NCI-H526 treated with DMSO at 0.1 percent for 48 hours (cell line): ENCODE measurements at regions not wholly inside any gene's neighbourhood (a gene's known extent, or its start where the extent isn't known, plus 50 kb on each side); places are given as distances from the start of the nearest gene placed in this dataset.

Source experiments
- DNase-seq: peaks from one replicate; lab custom pipeline; 2025; lab: John Stamatoyannopoulos, UW

DNA sequence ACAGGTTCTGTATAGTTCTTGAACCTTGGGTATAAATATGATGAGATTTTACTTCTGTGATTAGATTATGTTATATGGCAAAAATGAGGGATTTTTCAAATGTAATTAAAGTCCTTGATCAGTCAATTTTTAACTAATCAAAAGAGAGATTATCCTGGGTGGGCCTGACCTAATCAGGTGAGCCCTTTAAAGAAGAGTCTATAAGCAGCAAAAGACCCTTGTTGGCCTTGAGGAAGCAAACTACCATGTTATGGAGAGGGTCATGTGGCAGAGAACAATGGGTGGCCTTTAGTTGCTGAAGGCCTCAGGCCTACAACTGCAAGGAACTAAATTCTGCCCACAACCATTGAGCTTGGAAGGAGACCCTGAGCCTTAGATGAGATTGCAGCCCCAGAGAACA is 102.5 kb upstream of the RIPOR2 start:
- no peak for DNase-seq

DNA sequence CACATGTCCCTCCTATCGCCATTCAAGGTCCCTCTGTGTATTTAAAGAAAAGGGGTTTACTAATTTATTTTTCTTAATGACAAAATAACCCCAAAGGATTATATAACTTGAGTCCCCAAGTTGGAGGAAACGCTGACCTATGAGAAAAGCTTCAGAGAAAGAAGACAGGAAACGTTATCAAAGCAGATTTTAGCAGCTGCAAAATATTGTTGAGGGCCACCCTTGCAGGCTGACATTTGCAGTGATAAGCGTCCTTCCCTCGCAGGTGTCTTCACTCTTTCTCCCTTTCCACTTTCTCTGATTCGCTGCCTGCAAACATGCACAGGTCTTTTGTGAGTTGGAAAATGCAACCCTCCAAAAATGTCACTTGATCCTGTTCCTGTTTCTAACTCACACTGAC is 103.2 kb upstream of the RIPOR2 start:
- DNase-seq, result peak; percentile 36

DNA sequence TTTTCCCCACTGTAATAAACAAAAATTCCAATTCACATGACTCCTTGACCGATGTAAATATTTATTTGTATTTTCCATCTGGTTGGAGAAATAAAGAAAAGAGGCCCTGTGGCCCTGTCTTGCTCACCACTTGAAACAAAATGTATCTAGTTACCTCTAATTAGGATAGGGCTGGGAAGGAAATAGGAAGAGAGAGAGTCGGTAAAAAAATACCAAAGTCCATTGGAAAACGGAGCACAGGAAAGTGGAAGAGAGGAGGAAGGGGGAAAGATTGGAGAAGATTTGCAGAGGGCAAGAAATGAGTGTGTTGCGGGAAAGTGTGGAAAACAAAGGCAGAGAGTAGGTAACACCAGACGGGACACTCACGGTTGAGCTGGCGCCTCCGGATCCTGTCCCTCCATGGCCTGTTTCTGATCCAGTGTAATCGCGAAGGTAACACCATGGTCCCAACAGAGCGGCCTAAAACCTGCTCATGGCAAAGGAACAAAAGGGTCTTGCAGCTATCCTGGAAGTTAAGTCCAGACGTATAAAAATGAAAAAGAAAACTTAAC is 105.8 kb upstream of the RIPOR2 start:
- DNase-seq, result peak; percentile 86

DNA sequence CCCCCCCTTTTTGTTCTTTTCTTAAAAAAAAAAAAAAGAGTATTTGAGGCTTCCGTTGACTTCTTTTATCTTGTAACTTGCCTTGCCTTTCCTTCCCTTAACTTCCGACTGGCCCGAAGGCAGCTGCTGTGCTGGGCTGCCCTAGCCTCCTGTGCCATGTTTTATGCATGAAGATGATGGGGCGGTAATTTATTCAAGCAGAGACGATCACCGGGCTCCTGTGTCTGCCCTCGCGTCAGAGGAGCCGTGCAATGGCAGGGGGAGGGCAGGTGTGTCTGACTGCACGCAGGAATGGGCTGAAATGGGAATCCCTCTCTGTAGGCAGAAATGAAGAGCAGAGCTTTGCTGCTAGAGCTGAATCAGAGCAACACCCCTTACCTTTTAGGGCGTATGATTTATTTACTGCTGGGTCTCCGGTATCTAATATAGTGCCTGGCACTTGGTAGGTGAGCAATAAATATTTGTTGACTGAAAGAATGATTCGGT is 106.3 kb upstream of the RIPOR2 start:
- peak; percentile 94 for DNase-seq

DNA sequence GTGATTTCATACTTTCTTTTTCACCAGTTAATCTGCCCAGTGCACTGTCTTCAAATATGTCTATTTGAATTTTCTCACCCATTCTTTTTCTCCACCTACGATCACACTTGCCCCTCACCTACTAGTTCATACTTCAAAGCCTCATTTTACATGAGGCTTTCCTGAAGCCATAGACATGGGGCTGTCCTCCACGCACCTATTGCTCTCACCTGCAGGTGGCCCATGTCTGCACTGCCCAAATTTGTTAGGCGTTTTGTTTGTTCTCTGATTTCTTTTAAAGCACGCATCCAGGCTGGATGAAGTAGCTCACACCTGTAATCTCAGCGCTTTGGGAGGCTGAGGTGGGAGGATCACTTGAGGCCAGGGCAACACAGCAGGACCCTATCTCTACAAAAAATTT is 106.8 kb upstream of the RIPOR2 start:
- peak; percentile 68 for DNase-seq

DNA sequence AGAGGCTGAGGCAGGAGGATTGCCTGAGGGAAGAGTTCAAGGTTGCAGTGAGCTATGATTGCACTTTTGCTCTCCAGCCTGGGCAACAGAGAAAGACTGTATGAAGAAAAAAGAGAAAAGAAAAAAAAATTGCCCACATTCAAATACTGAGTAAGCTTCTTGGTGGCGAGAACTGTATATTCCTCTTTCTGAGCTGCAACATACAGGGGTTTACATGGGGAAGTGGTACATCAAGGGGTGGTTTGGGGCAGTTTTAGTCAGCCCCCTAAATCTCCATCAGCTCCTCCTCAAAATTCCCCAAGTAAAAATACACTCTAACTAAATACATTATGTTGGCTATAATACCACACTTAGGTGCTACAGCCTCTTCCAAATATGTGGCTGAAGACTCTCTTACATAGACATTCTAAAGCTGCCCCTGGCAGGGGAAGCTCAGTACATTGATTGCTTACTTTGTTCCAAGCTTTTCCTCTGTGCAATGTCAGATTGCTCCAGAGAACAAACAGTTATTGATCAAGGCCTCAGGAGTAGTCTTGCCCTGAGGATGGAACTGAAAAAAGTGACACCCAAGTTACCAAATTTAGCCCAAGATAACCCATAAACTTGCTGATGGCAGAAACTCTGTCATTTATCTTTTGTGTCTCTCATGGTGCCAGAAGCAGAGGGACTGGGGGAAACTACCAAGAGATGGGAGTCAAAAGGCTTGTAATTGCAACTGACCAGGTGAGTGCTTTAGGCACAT is 107.4 kb upstream of the RIPOR2 start:
- no peak for DNase-seq

DNA sequence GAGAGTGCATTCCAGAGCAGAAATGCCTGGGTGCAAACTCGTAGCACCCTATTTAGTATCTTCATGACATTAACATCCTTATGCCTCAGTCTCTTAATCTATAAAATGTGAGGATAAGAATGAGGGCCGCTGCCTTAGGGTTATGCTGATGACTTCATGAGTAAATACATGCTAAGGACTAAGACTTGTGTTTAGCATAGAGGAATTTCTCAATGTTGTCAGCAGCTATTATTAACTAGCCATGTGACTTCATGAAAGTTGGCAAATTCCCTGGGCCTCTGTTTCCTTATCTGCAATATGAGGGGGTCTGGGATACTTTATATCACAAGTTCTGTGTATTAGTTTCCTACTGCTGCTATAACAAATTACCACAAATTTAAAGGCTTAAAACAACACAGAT is 108.1 kb upstream of the RIPOR2 start:
- DNase-seq, result no peak

DNA sequence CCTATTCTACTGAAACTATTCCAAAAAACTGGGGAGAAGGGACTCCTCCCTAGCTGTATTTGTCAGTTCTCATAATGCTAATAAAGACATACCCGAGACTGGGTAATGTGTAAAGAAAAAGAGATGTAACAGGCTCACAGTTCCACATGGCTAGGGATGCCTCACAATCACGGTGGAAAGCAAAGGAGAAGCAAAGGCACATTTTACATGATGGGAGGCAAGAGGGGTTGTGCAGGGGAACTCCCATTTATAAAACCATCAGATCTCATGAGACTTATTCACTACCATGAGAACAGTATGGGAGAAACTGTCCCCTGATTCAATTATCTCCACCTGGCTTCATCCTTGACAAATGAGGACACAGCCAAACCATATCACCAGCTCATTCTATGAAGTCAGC is 111.2 kb upstream of the RIPOR2 start:
- DNase-seq, result no peak

DNA sequence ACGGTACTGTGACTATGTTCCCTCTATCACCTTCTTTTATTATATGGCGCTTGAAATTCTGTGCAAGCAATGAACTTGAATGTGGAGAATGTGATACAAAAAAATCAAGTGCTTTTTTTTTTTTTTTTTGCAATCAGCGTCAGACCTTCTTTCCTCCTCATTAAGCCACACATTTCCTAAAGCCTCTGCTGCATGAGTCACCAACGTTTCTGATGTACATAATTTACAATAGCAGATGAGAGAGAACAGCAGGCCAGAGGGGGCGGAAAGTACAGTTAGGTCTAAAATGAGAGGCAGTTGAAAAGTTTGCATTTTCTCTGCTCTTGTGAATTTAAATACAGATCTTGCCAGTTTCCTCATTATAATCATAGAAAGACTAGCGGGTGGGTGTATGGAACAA is 114.6 kb upstream of the RIPOR2 start:
- DNase-seq, result peak; percentile 86

DNA sequence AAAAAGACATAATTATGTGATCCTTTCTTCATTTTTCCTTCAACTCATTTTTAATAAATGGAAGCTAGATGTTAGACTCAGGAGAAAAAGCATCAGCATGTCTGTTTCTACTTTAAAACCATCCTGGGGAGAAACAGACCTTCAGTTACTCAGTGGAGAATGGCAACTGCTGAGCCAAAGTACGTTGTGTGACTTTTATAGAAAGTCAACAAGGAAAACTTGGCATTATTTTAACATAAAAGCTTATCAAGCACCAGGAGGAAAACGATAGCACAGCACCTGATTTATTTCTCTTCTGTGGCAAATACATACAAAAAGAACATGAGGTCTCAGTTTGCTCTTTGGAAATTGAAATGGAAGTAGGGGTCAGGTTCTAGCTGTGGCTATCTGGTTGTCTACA is 115.3 kb upstream of the RIPOR2 start:
- DNase-seq, result no peak

DNA sequence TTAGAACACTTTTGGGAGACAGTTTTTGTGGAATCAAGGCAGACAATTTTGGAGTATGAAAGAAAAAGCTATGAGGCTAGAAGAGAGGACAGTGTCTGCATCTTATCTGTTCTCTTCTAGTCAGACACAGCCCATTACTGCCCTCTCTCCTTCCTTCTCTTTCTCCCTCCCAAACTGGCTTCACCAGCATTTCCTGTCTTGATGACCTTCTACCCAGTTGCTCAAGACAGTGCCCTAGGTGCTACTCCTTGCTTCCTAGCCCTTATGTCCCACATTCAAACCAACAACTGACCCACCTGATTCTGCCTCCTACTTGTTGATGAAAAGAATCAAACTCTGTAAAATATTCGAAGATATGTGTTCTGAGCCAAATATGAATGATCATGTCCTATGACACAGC is 116.4 kb upstream of the RIPOR2 start:
- no peak for DNase-seq

DNA sequence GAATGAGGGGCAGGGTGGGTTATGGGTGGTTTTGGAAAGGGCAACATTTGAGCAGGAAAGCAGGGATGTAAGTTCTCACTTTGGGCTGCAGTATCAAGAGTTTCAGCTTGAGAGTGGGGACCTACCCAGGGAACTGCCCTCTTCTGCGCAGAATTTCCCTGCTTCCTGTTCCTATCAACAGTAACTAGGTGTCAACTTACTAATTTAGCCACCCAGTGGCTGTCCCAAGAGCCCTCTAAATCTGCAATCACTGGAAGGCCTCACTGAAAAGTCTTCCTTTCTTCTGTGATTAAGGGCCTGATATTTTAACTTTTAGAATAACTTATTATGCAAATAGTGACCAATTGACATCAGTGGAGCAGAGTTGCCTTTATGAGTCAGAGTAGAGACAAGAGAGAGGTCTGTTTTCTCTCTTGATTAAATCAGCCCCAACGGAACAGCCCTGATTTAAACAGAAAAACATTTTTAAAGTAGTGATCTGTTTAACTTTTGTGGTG is 118.2 kb upstream of the RIPOR2 start:
- DNase-seq, result peak; percentile 27

DNA sequence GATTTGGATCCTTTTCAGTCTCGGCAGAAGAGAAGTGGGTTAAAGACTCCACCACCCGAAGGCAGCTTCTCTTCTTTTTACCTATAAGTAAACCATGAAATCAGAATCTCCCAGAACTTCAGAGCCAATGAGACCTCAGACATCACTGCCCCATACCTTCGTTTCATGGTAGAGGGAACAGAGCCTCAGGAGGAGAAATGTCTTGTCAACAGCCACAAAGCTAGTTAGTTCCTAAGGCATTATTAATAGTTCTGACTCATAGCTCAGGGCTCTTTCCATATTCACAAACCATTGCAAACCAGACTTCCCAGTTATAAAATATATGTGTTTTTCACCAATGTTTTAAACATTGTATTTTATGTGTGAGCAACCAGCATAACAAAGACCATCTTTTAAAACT is 118.7 kb upstream of the RIPOR2 start:
- no peak for DNase-seq

DNA sequence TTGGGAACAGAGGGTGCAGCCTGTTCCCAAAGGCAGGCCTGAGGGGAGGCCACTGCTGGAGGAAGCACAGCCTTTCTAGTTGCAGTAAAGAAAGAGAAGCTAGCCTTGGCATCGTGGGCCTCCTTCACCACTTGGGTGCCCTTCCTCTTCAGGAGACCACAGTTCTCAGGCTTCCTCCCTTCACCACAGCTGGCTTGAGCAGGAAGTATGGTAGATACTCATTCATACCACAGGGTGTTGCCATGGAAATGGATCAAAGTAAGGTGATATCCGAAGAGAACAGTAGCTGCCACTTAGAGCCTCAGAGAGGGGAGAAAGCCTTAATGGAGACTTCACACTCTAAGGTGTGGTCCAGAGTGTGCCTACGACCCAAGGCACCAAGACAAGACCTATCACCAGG is 120.4 kb upstream of the RIPOR2 start:
- no peak for DNase-seq

DNA sequence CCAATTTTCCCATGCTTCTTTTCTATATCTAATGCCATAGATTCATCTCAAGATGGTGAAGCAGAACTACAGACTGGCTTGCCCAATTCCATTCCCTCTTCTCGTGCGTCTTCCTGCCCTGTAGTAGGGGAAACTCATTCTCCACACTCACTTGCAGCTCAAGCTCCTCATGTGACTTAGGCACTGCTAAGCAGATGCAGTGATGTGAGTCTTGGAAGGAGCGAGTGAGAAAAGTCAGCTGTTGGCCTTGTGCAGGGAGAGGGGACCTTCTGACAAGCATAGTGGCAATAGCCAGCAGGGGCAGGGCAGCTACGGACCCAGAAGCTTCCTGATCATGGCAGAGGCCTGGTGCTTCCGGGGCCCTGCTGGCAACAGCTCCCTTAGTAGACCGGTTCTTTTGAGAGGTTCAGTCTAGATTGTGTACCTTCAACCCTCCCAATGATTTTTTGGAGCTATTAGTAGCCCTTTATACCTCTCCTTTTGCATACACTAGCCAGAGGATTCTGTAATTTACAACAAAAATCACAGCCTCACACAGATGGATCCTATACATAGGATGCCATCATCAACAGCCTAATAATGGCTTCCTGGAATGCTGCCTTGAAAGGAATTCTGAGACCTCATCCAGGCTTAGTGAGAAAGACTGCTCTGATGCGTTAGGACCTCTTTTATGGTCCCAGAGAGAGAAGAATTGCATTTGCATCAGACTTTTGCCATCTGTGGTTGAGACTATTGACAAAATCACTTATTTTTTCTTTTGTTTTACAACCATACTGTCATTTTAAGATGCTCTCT is 121.5 kb upstream of the RIPOR2 start:
- no peak for DNase-seq

DNA sequence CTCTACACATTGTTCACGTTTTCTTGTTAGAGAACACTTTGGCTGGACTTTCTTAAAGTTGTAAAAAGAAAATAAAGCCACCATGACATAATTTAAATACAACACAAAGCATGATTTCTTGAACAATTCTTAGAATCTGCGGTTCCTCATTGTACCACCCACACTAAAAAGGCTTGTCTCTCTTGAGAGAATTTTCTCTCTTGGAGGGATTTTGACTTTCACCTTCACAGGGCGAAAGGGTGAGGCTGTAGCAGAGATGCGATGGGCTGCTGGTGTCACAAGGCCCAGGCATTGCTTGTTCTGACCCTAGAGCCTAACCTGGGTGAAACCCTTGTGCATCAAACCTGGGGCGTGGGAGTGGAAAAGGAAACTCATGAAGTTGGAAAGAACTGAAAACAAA is 122.7 kb upstream of the RIPOR2 start:
- DNase-seq, result no peak

DNA sequence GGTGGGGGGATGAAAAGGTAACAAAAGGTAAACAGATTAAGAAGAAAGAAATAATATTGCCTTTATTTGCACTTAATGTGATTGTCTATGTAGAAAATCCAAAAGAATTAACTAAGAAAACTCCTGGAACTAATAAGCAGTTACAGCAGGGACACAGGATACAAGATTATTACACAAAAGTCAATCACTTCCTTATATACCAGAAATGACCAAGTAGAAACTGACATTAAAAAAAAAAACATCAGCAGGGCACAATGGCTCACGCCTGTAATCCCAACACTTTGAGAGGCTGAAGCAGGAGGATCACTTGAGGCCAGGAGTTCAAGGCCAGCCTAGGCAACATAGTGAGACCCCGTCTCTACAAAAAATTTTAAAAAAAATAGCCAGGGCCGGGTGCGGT is 123.2 kb upstream of the RIPOR2 start:
- no peak for DNase-seq

DNA sequence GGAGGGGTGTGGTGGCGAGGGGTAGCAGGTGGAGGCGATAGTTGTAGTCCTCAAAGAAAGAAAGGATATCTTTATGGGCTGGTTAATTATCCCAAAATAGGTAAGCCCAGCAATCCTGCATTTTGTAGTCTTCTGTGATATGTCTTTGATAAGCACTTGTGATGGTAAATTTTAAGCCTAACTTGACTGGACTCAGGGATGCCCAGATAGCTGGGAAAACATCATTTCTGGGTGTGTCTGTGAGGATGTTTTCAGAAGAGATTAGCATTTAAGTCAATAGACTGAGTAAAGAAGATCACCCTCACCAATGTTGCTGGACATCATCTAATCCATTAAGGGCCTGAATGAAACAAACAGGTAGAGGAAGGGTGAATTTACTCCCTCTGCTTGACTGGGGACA is 124.8 kb upstream of the RIPOR2 start:
- no peak for DNase-seq

DNA sequence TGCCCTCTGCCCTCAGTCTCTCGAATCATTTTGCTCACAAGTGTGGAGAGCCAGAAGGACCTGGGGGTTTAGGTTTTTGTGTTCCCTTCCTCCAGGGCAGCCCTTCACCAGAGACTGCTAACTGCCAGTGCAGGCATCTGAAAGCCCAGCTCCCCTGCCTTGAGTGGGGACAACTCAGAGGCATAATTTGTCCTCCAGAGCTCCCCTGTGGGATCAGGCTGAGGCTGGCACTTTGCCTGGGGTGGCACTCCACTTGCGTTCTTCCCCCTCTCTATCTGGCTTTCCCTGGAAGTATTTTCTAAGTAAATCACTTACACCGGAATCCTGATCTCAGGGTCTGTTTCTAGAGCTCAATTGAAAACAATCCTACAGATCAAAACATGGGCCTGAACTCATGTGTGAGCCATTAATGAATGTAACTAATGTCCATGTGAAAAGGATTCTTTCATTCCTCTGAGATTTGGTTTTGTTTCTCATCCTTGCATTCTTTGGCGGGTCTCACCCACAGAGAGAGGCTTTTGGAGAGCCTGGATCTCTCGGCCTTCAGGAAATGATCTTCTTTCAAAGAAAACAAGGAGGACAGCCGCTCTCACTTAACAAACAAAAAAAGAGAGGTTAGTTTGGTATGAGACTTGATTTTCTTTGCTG is 125.7 kb upstream of the RIPOR2 start:
- no peak for DNase-seq

DNA sequence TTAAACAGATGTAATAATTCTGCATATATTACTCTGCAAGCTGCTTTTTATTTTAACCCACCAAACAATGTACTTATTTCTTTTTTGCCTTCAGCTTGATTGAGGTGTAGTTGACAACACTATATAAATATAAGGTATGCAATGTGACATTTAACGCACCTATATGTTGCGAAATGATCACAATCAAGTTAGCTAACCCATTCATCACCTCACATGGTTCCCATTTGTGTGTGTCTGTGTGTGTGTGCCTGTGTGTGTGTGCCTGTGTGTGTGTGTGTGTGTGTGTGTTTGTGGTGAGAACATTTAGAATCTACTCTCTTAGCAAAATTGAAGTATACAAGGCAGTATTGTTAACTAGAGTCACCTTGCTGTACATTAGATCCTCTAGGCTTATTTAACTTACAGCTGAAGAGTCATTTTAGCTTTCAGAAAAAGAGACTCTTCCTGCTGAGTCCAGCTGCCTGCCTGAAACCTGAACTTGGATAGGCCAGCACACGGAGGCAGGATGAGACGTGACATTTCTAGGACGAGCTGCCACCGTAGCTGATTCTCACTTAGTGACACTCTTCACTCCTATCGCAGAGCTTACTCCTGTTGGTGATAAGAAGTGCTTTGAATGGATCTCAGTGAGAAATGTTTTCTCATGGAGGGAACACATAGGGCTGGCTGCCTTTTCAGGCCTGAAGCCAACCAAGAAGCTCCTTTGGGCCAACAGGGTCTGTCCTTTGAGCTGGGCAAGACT is 126.5 kb upstream of the RIPOR2 start:
- DNase-seq, result no peak

DNA sequence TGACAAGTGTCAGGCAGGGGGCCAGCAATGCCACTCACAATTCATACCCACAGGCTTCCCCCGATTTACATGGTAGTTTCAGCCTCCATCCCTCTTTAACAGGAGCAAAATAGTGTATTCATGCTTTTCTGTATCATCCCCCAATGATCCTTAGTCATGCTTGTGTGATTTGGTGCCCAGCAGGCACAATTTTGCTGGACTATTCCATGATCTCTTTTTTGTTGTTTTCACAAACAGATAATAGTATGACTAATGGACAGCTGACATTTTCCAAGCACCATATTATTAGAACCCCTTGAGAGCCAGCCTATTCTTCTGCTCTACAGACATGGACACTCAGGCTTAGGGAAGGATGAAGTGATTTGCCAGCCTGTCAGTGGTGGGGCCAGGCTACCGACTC is 128.2 kb upstream of the RIPOR2 start:
- no peak for DNase-seq

DNA sequence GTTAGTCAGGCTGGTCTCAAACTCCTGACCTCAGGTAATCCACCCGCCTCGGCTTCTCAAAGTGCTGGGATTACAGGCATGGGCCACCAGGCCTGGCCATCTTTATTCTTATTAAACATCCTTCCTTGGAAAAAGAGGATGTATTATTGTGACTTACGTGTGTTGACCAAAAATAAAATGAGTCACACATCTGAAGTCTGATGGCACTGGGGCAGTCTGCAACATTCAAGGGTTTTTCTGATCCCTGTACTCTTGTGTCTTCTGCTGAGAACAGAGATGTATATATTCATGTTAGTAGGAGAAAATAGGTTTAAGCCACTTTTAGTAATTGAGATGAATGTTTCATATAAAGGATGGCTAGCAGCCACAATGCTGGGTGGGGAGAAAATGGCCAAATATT is 129.9 kb upstream of the RIPOR2 start:
- DNase-seq, result no peak
